PFSK-1 (cell line): ENCODE measurements at regions not wholly inside any gene's neighbourhood (a gene's known extent, or its start where the extent isn't known, plus 50 kb on each side); places are given as distances from the start of the nearest gene placed in this dataset.

Source experiments
- FOXP2 ChIP-seq: optimal IDR thresholded peaks from 2 replicates; pipeline ENCODE3; 2011; ENCODE audit warnings: borderline replicate concordance, control low read depth, inconsistent platforms; ENCODE audit not compliant: insufficient read depth; ENCODE audit errors: extremely low read length, extremely low read depth
- POLR2AphosphoS5 ChIP-seq: IDR thresholded peaks from 2 replicates; pipeline ENCODE4 v1.6.1; 2012; ENCODE audit warnings: low read depth, mild to moderate bottlenecking, control low read depth, low read length, moderate library complexity
- SIN3A ChIP-seq: IDR thresholded peaks from 2 replicates; pipeline ENCODE4 v1.6.1; 2012; ENCODE audit warnings: mild to moderate bottlenecking, low read length, moderate library complexity, borderline replicate concordance; ENCODE audit not compliant: insufficient read depth
- TAF1 ChIP-seq: IDR thresholded peaks from 2 replicates; pipeline ENCODE4 v1.6.1; 2012; ENCODE audit warnings: low read length, control low read depth, borderline replicate concordance; ENCODE audit not compliant: insufficient read depth
- TF ChIP-seq, protein P1 (sequence below), 2 experiments: IDR thresholded peaks; 2 replicates each; pipeline versions ENCODE4 v1.6.1 to v1.8.0; 2011 to 2012; ENCODE audit warnings: low read depth in 2 of 2, low read length in 2 of 2, control low read depth in 1 of 2, inconsistent platforms in 1 of 2, mild to moderate bottlenecking in 1 of 2, moderate library complexity in 1 of 2; ENCODE audit not compliant: insufficient read depth in 1 of 2

GRCh38 chr12:87575906-87576305 is 453.3 kb downstream of the C12orf50 start:
- TF ChIP-seq TAF1 (no peak), POLR2AphosphoS5 (no peak), SIN3A (no peak), FOXP2 (no peak)
- TF ChIP-seq, protein P1, sequence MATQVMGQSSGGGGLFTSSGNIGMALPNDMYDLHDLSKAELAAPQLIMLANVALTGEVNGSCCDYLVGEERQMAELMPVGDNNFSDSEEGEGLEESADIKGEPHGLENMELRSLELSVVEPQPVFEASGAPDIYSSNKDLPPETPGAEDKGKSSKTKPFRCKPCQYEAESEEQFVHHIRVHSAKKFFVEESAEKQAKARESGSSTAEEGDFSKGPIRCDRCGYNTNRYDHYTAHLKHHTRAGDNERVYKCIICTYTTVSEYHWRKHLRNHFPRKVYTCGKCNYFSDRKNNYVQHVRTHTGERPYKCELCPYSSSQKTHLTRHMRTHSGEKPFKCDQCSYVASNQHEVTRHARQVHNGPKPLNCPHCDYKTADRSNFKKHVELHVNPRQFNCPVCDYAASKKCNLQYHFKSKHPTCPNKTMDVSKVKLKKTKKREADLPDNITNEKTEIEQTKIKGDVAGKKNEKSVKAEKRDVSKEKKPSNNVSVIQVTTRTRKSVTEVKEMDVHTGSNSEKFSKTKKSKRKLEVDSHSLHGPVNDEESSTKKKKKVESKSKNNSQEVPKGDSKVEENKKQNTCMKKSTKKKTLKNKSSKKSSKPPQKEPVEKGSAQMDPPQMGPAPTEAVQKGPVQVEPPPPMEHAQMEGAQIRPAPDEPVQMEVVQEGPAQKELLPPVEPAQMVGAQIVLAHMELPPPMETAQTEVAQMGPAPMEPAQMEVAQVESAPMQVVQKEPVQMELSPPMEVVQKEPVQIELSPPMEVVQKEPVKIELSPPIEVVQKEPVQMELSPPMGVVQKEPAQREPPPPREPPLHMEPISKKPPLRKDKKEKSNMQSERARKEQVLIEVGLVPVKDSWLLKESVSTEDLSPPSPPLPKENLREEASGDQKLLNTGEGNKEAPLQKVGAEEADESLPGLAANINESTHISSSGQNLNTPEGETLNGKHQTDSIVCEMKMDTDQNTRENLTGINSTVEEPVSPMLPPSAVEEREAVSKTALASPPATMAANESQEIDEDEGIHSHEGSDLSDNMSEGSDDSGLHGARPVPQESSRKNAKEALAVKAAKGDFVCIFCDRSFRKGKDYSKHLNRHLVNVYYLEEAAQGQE (IDR thresholded peaks at IDR 0.05; ENCODE audit: insufficient read depth in 1 of 2, low read depth in 2 of 2, low read length in 2 of 2) = no peak
